HG02759 (cell line): ENCODE measurements at regions not wholly inside any gene's neighbourhood (a gene's known extent, or its start where the extent isn't known, plus 50 kb on each side); places are given as distances from the start of the nearest gene placed in this dataset.
"Not testable (repeated sequence)": the region's sequence is repeated elsewhere in the genome, so short reads cannot be mapped to it uniquely, and the experiment has no call there.

ENCODE experiments used
- ATAC-seq: cut with Tn5 transposase; IDR thresholded peaks from one replicate; pipeline ENCODE4 v1.9.1; 2021; ENCODE audit warnings: mild to moderate bottlenecking, moderate library complexity; ENCODE audit not compliant: unreplicated experiment

DNA sequence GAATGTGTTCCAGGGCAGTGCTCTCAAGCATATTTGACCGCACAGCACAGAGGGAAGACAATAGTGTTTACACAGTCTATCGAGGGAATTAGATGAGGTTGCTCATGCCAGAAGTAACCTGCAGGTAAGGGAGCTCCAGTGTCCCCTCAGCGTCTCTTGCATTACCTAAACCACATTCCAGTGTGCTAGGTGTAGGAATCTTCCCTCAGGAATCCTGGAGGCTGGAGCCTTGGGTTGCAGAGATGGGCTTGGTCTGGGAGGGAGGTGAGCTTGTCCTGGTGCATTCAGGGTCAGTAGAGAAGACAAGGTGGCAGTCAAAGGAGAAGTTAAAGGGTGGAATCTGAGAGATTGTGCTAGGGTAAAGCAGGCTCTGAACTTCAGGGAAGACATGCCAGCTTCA is 56.3 kb downstream of the SOX14 start:
- ATAC-seq: no peak

DNA sequence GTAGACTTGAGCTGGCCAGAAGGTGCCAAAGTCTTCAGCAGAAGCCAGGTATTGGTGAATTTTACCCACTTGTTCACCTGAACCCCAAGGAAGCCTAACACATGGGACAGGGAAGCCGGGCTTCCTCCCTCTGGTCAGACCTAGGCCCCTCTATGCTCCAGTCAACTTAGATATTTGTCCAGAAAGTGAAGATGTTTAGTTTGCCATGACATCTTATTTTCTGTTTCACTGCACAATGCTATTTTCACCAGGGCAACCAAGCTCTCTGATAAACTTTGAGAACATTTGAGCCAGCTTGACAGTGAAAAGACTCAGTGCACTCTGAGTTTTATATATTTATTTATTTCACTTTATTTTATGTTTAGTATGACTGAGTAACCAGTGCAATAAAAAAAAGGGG is 71.0 kb downstream of the SOX14 start:
- ATAC-seq: no peak

DNA sequence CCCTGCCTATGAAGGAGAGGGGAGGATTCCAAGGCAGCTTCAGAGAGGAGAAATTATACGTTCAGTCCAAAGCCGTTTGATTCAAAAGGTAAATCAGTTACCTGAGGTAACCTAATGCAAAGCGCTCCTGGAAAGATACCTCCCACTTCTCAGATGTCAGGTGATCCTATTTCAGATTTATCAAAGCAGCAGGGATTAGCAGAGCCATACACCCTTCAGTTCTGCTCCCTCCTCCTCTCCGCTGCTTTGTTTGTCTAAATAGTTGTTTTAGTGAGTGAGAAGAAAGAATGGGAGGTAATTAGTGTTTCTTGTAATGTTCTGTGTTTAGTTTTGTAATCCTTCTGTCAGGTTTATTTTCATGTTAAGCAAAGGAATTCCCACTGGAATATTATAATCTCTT is 81.1 kb downstream of the SOX14 start:
- no peak for ATAC-seq

DNA sequence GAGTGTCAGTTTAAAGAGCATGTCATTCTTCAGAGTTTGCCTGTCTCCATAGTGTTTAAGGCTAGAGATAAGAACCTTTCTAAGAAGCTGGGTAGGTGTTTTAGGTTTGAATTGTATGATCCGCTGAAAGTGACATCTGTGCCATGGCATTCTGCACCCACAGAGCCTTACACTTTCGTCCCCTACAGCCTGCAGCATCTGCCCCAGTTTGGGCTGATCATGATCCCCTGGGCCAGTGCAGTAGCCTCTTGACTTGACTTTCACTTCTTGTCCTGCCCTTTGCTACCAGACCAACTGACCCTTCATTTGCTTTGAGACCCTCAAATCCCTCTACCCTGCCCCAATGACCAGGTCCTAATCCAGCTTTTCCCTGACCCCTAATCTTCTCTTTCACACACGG is 81.6 kb downstream of the SOX14 start:
- no peak for ATAC-seq

DNA sequence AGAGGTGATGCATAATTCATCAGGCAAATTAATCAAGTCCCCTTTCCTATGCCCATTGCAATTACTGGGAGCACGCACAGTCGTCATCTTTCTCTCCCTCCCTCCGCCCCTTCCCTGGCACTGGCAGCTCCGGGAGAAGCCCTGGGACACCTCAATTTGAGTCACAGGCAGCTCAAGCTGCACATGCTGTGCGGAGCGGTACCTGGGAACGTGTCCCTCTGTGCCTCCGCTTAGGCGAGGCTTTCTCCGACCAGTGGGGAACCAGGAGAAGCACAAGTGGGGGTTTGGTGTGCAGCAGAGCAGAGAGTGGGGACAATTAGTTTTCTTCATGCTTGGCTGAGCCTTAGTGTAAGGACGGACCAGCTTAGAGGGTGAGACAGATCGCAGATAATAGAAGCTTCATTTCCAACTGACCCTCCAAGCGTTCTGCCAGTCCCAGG is 88.3 kb downstream of the SOX14 start:
- ATAC-seq: no peak

DNA sequence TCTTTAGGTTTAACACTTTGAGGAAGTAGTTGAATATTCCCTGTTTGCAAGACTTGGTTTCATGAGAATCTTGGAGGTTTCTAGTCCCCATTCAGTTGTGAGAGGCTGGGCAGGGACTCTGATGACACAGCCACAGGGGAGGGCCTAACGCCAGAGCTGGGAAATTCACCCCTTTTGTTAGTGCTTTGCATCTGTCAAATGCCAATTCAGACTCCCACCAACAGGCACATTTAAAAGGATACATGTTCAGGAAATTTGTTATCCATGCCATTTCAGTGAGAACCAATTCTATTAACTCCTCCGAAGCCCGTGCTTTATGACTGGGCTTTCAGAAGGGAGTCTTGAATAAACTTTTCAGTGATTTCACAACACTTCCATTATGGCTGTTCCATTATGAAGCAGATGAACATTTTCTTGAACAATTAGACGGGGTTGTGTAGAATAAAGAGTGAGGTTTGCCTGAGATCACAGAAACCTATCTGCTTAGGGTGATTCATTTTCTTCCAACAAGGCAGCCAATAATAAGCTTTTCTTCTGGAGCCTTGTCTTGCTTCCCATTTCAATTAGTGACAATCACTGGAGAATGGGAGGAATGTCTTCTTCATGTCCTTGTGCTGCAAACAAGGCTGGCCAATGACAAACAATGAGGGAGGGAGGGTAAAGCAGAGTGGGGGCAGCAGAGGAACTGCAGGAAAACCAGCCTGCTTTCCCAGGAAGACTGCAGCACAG is 90.6 kb downstream of the SOX14 start:
- ATAC-seq: no peak

DNA sequence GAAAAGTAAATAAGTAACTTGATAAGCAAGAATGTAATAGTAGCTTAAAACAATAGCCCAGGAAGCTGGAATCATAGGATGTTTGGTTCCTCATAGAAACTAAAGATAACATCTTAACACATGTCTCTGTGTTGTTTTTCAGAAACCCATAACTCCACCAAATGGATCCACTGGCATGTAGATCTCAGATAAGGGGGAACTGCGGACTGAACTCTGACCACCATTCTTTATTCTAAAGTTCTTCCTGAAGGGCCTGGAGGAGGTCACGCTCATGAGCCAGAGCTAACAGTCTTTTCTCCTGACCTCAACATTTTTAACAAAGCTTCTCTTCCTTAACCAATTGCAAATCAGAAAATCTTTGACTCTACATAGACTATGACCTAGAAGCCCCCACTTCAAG is 101.9 kb downstream of the SOX14 start:
- ATAC-seq: no peak

DNA sequence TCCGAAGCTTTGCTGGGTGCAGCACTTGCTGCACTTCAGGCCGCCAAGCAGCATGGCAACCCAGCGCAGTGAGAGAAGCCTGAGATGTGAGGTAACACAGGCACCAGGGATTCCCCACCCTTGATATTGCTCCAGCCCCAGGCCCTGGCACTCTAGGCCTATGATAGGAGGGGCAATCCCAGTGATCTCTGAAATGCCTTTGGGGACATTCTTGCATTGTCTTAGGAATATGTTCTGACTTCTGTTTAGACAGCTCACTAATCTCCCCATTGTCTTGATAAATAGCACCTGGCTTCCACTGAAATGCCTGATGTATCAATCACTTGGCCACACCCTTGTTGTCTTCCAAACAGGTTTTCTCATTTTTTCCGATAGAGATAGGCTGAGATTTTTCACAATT is 102.8 kb downstream of the SOX14 start:
- no peak for ATAC-seq

DNA sequence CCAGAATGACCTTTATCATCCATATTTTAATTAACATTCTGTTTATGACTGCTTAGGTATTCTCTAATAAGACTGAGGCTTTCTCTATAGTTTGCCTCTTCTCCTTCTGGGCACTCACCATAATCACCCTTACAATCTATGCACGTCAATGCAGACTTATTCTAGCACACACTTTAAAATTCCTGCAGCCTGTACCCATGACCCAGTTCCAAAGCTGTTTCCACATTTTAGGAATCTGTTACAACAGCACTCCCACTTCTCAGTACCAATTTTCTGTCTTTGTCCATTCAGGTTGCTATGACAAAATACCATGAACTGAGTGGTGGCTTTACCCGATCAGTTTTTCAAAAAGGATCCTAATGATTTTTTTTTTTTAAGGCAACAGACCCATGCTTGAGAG is 103.5 kb downstream of the SOX14 start:
- no peak for ATAC-seq

DNA sequence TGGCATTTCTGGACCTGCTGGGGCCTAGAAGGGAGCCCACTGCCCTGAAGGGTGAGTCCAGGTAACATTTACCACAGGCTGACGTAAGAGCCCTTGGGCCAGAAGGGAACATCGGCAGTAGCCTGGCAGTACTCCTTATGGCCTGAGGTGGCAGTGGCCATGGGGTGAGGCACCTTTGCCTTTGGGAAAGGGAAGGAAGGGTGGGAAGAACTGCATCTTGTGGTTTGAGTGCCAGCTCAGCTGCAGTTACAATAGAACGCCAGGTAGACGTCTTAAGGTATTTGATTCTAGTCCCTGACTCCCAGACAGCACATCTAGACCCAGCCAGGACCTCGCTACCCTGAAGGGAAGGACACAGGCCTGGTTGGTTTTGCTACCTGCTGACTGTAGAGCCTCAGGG is 104.9 kb downstream of the SOX14 start:
- no peak for ATAC-seq

DNA sequence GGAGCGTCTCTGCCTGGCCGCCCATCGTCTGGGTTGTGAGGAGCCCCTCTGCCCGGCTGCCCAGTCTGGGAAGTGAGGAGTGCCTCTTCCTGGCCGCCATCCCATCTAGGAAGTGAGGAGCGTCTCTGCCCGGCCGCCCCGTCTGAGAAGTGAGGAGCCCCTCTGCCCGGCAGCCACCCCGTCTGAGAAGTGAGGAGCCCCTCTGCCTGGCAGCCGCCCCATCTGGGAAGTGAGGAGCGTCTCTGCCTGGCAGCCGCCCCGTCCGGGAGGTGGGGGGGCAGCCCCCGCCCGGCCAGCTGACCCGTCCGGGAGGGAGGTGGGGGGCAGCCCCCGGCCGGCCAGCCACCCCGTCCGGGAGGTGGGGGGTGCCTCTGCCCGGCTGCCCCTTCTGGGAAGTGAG is 108.5 kb downstream of the SOX14 start:
- not testable (repeated sequence) for ATAC-seq

DNA sequence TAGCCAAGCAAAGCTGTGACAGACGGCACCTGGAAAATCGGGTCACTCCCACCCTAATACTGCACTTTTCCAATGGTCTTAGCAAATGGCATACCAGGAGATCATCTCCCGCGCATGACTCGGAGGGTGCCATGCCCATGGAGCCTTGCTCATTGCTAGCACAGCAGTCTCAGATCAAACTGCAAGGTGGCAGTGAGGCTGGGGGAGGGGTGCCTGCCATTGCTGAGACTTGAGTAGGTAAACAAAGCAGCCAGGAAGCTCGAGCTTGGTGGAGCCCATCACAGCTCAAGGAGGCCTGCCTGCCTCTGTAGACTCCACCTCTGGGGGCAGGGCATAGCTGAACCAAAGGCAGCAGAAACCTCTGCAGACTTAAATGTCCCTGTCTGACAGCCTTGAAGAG is 113.1 kb upstream of the CLDN18 start:
- not testable (repeated sequence) for ATAC-seq

DNA sequence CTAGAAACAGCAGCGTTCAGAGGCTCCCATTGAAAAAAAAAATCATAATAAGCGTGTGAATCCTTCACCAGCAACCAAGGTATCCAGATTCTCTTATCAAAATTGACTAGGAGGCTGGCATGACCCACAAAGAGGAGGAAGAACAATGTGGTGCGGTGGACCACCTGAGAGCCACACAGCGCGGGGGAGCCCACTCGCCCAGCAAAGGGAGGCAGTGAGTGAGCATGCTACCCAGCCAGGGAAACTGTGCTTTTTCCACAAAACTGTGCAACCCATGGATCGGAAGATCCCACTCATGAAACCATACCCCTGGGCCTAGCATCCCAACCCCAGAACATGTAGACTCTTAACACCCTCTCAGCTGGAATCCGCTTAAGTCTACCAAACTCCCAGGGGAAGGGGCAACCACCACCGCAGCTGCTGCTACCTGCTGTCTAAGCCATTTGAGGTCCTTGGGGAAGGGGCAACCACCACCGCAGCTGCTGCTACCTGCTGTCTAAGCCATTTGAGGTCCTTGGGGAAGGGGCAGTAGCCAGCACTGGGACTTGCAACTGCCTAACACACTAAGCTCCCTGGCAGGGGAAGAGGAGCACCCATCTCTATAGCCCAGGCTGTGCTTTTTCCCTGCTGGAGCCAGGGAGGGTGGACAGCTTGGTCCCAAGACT is 102.8 kb upstream of the CLDN18 start:
- no peak for ATAC-seq

DNA sequence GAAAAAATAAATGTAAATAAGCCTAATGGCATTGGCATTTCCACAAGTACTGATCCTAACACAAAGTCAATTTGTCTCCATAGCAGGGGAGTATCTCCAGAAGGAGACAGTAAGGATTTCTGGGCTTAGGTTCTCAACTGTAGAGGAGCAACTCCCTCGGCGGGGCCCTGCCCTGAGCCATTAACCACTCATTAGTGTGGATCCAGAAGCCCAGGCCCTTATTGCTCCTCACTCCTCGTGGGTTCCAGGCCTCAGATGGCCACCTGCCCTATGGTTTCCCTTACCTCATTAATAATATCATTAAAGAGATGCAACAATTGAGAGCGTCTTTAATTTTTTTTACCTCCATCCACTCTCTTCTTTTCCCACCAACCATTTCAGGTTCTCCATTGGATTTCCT is 85.3 kb upstream of the CLDN18 start:
- no peak for ATAC-seq

DNA sequence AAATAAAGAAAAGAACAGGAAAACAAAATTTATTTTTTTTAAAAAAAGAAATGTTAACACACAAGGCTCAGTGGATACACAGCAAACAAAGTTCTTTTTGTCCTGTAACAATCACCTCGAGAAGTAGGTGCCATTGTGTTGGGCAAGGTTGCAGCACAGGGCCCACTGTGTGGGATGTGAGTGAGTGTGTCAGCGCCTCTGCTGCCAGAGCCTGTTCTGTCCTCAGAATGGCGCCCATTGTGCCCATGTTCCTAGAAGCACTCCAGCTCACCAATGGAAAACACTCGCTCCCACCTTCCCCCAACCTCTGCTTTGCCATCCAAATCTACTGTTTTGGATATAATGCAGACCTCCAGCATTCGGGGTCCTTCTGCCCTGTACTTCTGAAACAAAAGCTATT is 84.9 kb upstream of the CLDN18 start:
- no peak for ATAC-seq

DNA sequence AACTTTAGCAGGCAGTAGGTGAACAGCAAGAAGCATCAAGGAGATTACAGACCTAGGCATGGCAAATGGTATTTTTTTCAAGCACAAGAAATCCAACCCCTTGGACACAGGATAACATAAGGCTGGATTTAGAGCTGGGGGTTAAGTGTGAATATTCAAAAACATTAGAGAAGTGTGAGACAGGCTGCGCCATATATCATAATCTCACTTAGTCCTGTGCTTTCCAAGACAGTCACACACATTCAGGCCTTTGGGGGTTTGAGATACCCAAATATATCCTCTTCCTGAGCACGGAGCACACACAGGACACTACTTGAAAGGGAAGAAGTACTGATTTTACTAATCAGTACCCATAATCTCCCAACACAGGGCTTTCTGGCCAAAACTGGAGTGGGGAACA is 83.0 kb upstream of the CLDN18 start:
- no peak for ATAC-seq

DNA sequence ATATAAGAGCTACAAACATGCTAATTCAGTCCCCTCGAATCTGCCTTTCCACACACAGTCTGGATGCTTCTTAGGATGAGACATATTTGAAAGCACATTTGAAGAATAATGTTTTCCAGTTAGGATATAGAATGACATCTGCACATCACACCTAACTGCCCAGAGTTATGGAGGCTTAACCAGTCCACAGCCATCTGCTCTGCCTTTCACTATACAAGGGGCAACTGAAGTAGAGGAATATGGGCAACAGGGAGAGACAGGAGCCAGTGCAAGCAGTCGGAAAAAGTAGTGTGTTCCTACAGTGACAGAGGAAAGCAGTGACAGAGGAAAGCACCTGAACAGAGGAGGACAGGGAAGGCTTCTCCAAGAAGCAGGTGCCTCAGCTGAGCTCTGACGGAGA is 79.0 kb upstream of the CLDN18 start:
- no peak for ATAC-seq

DNA sequence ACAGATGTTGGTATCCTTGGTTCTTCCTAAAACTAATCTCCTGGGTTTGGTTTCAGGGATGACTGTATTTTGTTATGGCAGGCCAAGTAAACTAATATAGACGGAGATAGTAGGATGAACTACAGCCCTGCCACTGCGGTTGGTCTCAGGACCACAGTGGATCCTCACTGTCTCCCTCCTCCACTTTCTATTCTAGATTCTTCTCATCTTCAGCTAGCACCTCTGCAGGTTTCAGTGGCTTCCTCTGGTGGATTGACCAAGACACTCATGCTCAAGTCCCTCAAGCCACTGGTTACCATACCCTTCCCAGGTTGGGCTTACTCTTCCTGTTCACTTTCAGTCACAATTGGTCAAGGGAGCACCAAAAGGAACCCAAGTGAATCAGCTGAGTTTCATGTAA is 71.1 kb upstream of the CLDN18 start:
- ATAC-seq: no peak

DNA sequence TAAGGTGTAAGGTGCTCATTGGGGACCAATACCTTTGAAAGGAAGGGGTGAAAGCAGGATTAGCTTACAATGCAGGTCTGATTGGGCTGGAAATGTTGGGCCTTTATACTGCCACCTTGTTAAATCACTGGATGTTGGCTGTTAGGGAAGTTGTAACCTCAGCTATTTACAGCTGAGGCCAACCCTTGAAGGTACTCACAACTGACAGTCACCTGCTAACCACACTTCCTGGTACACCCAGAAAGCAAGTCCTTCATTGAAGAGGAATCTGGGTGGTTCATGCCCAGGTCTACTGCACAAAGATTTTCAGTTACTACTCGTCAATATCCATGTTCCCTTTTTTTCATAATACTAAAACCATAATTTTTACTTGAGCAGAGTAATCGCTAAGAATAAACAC is 65.4 kb upstream of the CLDN18 start:
- ATAC-seq: no peak

DNA sequence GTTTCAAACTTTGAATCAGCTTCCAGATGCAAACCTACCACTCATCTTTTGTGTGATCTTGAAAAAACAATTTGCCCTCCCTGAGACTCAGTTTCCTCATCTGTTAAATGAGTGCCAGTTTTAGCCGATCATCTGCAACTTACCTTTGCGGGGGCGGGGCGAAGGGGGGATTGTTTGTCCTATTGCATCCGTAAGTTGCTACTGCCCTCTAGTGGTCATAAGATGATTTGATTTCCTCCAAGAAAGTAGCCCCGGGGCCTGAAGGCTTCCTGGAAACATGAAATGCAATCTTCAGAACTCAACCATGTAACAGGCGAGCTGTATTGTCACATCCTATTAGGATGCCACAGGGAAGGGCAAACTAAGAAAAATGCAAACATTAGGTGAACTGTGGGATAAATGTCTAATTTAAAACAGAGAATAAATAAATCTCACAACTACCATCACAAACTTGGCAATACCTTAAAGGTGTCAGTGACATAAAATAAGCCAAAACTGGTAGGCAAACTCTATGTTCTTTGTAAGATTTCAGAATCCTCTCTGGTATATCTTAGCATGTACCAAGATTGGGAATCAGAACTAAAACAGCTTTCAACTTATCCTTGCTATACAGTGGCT is 63.5 kb upstream of the CLDN18 start:
- ATAC-seq: peak; percentile 64

DNA sequence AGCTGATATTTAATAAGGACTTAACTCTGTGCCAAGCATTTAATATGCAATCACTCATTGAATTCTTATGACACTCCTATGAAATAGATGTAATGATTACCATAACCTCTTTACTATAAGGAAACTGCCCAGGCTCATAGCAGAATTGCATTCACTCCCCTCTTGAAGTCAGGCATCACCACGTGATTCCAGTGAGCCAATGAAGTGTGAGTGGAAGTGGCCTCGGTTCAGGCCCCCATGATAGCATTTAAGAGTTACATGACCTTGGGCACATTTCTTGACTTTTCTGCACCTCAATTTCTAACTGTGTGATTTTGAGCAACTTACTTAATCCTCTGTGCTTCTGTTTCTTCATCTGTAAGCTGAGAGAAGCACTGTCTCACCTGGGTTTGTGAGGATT is 62.8 kb upstream of the CLDN18 start:
- no peak for ATAC-seq

DNA sequence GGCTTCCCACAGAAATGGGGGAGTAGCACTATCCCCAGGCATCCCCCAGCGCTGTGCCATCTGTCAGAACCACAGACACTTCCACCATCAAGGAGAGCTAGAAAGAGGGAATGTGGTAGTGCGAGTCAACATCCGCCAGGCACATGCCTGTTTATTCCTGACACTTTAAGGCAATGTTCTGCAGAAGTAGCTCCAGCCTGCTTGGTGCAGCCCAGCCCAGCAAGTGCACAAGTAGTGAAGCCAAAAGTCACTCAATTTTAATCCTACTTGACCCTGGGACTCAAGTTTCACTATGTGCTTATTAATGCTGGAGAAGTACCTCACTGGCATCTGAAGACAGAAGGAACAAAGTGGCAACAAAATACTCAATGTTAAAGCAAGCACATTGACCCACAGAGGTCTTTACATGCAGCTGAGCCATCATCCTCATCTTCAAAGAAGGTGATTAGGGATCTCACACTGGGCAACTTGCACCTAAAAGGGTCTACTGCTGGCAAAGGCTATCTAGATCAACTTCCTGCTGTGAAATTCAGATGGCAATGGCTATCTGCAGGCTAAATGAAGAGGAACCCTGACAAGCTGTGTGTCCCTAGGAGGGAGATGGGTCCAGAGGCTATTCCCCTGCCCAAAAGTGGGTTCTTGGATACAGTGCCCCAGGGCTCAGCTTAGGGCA is 61.4 kb upstream of the CLDN18 start:
- ATAC-seq: no peak
